ENCODE measurements at regions not wholly inside any gene's neighbourhood (a gene's known extent, or its start where the extent isn't known, plus 50 kb on each side); places are given as distances from the start of the nearest gene placed in this dataset.

DNA sequence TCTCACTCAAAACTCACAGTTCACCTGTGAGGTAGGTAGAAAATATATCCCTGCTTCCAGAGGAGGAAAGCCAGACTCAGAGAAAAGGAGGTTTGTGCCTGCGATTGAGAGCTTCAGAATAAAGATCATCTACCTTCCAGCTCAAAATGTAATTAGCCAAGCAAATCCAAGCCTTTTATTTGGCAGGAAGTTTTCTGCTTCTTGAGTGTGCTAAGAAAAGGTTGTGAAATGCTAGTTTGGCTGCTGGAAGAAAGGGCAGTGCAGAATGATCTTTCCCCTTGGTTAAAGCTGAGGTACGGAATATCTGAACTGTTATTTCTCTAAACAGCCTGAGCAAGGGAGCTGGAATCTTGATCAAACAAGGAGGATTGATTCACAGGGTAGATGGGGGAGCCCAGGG, 59.7 kb upstream of the VCX3B start:
- Mint-ChIP-seq H3K36me3 (ENCODE audit: unreplicated experiment) (no peaks in the 10 kb centered on the region), H3K27ac (ENCODE audit: unreplicated experiment) (no peak overlapping the region), H3K27me3 (ENCODE audit: unreplicated experiment) (no peaks in the 10 kb centered on the region), H3K4me1 (ENCODE audit: unreplicated experiment) (no peaks in the 10 kb centered on the region), H3K4me3 (ENCODE audit: unreplicated experiment) (no peak overlapping the region), H3K9me3 (ENCODE audit: unreplicated experiment) (peaks cover 17% of the 10 kb centered on the region)
- no peak for DNase-seq (ENCODE audit: extremely low spot score, unreplicated experiment)
- TF ChIP-seq, protein P1, sequence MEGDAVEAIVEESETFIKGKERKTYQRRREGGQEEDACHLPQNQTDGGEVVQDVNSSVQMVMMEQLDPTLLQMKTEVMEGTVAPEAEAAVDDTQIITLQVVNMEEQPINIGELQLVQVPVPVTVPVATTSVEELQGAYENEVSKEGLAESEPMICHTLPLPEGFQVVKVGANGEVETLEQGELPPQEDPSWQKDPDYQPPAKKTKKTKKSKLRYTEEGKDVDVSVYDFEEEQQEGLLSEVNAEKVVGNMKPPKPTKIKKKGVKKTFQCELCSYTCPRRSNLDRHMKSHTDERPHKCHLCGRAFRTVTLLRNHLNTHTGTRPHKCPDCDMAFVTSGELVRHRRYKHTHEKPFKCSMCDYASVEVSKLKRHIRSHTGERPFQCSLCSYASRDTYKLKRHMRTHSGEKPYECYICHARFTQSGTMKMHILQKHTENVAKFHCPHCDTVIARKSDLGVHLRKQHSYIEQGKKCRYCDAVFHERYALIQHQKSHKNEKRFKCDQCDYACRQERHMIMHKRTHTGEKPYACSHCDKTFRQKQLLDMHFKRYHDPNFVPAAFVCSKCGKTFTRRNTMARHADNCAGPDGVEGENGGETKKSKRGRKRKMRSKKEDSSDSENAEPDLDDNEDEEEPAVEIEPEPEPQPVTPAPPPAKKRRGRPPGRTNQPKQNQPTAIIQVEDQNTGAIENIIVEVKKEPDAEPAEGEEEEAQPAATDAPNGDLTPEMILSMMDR (IDR thresholded peaks at IDR 0.05), result no peak

DNA sequence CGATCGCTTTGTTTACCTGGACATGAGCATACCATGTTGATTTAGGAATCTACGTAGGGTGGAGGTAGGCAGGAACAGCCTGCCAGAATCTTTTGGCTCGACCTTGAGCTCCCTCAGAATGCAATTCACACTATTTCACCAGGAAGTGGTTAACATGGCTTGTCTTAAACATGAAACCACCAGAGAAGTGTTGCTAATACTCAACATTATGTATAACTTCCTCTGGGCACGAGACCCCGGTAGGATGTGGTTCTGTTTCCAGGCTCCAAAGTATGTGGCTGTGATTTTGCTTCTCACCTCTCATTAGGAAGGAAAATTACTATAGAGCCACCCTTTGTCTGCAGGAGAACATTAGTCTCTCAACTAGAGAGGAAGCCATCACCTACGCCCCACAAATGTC, 59.0 kb upstream of the VCX3B start:
- H3K4me3 Mint-ChIP-seq (ENCODE audit: unreplicated experiment), result no peak overlapping the region
- DNase-seq (ENCODE audit: extremely low spot score, unreplicated experiment), result no peak
- peaks cover 18% of the 10 kb centered on the region for H3K9me3 Mint-ChIP-seq (ENCODE audit: unreplicated experiment)
- no peaks in the 10 kb centered on the region for H3K4me1 Mint-ChIP-seq (ENCODE audit: unreplicated experiment)
- no peaks in the 10 kb centered on the region for H3K27me3 Mint-ChIP-seq (ENCODE audit: unreplicated experiment)
- no peak overlapping the region for H3K27ac Mint-ChIP-seq (ENCODE audit: unreplicated experiment)
- H3K36me3 Mint-ChIP-seq (ENCODE audit: unreplicated experiment), result no peaks in the 10 kb centered on the region
- TF ChIP-seq, protein P1 (IDR thresholded peaks at IDR 0.05), result no peak

DNA sequence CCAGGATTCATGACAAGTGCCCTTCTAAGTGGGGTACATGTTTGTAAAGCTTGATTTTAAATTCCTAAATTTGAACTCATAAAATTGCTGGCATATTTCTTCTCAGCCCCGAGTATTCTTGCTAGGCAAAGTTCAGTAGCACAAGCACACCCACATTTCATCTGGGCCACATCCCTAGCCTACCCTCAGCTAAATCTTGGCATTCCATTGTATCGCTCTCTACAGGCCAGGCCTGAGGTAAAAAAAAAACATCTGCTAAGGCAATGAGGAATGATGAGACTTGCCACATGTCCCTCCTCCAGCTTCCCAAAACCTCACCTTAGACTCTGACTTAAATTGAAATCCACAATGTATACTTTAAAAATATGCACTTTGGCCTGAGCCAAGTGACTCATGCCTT, 51.4 kb upstream of the VCX3B start:
- Mint-ChIP-seq H3K27ac (ENCODE audit: unreplicated experiment) (no peak overlapping the region), H3K4me1 (ENCODE audit: unreplicated experiment) (no peaks in the 10 kb centered on the region), H3K27me3 (ENCODE audit: unreplicated experiment) (no peaks in the 10 kb centered on the region), H3K4me3 (ENCODE audit: unreplicated experiment) (no peak overlapping the region), H3K9me3 (ENCODE audit: unreplicated experiment) (peaks cover 24% of the 10 kb centered on the region), H3K36me3 (ENCODE audit: unreplicated experiment) (no peaks in the 10 kb centered on the region)
- TF ChIP-seq, protein P1 (IDR thresholded peaks at IDR 0.05), result no peak
- no peak for DNase-seq (ENCODE audit: extremely low spot score, unreplicated experiment)
